ENCODE measurements at regions not wholly inside any gene's neighbourhood (a gene's known extent, or its start where the extent isn't known, plus 50 kb on each side); places are given as distances from the start of the nearest gene placed in this dataset.

DNA sequence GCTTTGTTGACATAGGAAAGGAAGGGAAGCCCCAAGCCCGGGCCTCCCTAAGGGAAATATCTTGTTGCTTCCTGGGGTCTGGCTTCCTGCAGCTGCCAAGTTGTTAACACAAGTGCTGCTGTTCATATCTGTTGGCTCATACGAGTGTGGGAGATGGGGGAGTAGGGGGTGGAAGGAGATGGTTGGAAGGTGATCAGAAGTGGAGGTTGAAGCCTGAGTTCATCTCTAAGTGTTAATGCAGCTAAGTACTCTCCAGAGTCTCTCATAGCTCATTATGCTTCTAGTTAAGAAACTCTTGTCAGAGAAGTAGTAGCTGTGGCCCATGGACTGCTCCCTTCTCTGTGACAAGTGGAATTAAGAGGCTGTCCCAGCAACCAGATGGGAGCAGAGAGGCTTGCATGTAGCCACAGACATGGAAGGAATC is 319.2 kb upstream of the SPAG17 start:
- H3K4me3 ChIP-seq (replicated peaks; ENCODE audit: low read depth, low read length): no peak overlapping the region
- DNase-seq (ENCODE audit: low read depth): no peak
- TF ChIP-seq, protein P1, sequence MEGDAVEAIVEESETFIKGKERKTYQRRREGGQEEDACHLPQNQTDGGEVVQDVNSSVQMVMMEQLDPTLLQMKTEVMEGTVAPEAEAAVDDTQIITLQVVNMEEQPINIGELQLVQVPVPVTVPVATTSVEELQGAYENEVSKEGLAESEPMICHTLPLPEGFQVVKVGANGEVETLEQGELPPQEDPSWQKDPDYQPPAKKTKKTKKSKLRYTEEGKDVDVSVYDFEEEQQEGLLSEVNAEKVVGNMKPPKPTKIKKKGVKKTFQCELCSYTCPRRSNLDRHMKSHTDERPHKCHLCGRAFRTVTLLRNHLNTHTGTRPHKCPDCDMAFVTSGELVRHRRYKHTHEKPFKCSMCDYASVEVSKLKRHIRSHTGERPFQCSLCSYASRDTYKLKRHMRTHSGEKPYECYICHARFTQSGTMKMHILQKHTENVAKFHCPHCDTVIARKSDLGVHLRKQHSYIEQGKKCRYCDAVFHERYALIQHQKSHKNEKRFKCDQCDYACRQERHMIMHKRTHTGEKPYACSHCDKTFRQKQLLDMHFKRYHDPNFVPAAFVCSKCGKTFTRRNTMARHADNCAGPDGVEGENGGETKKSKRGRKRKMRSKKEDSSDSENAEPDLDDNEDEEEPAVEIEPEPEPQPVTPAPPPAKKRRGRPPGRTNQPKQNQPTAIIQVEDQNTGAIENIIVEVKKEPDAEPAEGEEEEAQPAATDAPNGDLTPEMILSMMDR (IDR thresholded peaks at IDR 0.05; ENCODE audit: low read length, missing control alignments): no peak

DNA sequence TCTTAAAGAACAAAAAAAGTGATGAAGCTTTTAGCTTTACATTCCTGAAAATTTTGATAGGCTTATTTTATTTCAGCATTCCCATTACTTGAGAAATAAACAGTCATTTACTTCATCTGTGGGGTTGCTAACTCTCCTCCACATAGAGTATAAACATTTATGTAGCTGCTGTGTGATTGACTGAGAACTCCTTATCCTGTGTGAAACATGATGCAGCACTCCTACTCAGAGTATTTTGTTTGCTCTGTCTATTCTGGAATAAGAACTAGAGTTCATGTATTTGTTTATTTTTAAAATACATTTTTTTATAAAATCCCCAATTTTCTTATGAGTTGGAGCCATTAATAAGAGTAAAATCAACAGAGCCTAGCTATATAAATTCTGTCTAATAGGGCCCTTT is 318.7 kb upstream of the SPAG17 start:
- TF ChIP-seq, protein P1 (IDR thresholded peaks at IDR 0.05; ENCODE audit: low read length, missing control alignments): no peak
- DNase-seq (ENCODE audit: low read depth): no peak
- H3K4me3 ChIP-seq (replicated peaks; ENCODE audit: low read depth, low read length): no peak overlapping the region

DNA sequence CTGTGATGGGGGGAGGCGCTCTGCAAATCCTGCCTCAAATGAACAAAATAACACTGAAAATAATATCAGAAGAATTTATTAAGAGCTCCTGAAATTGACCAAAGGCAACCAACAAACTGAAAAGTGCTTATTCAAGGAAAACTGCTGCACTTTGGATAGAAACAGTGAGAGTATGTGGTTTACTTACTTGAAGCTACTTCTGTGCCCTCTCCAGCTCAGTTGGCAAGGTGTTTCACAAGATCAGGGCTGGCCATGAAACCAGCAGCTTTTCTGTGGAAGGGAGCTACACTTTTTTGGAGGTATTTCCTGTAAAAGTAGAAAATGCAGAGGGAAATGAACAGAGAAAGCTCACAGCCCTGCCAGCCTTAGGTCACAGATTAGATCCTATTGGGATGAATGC is 310.0 kb upstream of the SPAG17 start:
- no peak for DNase-seq (ENCODE audit: low read depth)
- TF ChIP-seq, protein P1 (IDR thresholded peaks at IDR 0.05; ENCODE audit: low read length, missing control alignments): no peak
- H3K4me3 ChIP-seq (replicated peaks; ENCODE audit: low read depth, low read length): no peak overlapping the region

DNA sequence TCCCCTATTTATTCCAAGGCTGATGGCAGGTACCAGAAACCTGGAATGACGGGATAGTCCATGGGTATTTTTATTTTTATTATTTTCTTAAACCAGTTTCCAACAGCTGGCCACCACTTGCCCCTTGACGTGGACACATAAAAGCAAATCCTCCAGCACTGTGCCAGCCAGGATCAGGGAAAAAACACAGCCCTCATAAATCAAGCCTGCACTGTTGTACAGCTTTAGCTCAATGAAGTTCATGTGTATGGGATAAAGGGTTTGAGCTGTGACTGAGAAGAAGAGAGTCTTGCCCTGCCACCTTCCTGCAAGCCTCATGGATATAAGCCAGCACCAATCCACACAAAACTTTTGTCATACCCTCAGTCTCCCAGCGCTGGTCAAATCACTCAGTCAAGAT is 303.8 kb upstream of the SPAG17 start:
- no peak overlapping the region for H3K4me3 ChIP-seq (replicated peaks; ENCODE audit: low read depth, low read length)
- DNase-seq (ENCODE audit: low read depth): no peak
- TF ChIP-seq, protein P1 (IDR thresholded peaks at IDR 0.05; ENCODE audit: low read length, missing control alignments): no peak

DNA sequence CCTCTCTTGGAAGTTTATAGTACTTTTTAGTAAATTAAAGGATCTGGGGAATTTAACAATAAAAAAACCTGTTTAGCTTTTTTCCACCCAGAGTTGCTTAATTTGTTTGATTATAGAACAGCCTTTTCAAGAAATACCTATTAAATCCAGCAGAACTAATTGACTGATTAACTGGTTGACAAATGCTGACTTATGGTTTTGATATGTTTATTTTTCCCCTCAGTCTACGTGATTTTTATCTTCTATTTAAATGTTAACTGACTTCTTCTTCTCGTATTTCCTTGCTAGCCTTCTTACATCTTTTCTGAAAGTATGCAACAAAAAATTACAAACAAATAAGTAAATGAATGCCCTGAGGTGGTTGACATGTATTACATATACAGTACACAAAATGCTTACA is 302.9 kb upstream of the SPAG17 start:
- no peak overlapping the region for H3K4me3 ChIP-seq (replicated peaks; ENCODE audit: low read depth, low read length)
- DNase-seq (ENCODE audit: low read depth): no peak
- TF ChIP-seq, protein P1 (IDR thresholded peaks at IDR 0.05; ENCODE audit: low read length, missing control alignments): no peak

DNA sequence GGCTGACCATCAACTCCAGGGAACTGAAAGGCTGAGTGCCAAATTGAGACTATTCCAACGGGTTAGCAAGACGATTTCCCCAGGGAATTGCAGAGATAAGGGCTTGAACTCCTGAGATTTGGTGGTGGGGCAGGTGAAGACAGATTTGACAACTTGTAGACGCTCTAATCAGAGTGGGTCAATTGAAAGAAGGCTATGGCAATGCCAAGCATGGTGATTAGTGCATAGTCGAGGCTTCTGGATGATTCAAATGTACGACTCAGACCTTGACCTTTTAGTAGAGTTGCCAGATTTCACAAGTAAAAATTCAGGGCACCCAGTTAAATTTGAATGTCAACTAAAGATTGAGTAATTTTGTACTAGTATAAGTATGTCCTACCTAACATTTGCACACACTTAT is 302.1 kb upstream of the SPAG17 start:
- TF ChIP-seq, protein P1 (IDR thresholded peaks at IDR 0.05; ENCODE audit: low read length, missing control alignments): no peak
- no peak for DNase-seq (ENCODE audit: low read depth)
- H3K4me3 ChIP-seq (replicated peaks; ENCODE audit: low read depth, low read length): no peak overlapping the region

DNA sequence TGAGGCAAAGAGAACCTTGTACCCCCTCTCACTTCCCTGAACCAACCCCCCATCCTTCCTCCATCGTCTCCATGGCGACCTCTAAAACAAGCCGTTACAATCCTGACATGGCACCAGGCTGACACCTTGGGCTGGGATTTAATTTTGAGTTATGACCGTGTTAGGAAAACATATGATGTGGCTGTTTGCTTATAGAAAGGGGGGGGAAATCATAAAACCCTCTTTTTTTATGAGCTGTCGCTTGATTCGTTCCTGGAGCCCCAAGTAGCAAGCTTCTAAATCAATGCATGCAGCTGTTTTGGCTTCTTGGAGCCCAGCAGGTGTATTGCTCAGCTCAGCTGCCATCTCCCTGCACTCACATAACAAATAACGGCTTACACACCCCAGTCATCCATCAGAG is 301.2 kb upstream of the SPAG17 start:
- DNase-seq (ENCODE audit: low read depth): no peak
- H3K4me3 ChIP-seq (replicated peaks; ENCODE audit: low read depth, low read length): no peak overlapping the region
- TF ChIP-seq, protein P1 (IDR thresholded peaks at IDR 0.05; ENCODE audit: low read length, missing control alignments): no peak

All from fibroblast of pulmonary artery (primary cell).